Vagina (tissue), 2 donors: ENCODE measurements at regions not wholly inside any gene's neighbourhood (a gene's known extent, or its start where the extent isn't known, plus 50 kb on each side); places are given as distances from the start of the nearest gene placed in this dataset.

Experiments
- POLR2A ChIP-seq, 2 donors: fragments of 450-650 bp; IDR thresholded peaks; one replicate each; pipeline ENCODE4 v1.6.1; 2017; ENCODE audit warnings: antibody characterized with exemption in 2 of 2, mild to moderate bottlenecking in 2 of 2, moderate library complexity in 2 of 2
- POLR2AphosphoS5 ChIP-seq, 2 donors: sonication (generic); formaldehyde crosslinking; IDR thresholded peaks; one replicate each; pipeline ENCODE4 v1.9.0; 2017; ENCODE audit warnings: antibody characterized with exemption in 2 of 2, mild to moderate bottlenecking in 2 of 2, low read depth in 1 of 2; ENCODE audit not compliant: insufficient read depth in 1 of 2
- TF ChIP-seq, protein P1 (sequence below), 3 experiments: fragments of 450-650 bp in 2 of 3; fragments of 200-600 bp in 1 of 3; sonication (generic) in 1 of 3; IDR thresholded peaks; one replicate each; pipeline ENCODE4 v1.5.1; 2017 to 2019; ENCODE audit warnings: antibody characterized with exemption in 3 of 3, mild to moderate bottlenecking in 2 of 3, moderate library complexity in 2 of 3

DNA sequence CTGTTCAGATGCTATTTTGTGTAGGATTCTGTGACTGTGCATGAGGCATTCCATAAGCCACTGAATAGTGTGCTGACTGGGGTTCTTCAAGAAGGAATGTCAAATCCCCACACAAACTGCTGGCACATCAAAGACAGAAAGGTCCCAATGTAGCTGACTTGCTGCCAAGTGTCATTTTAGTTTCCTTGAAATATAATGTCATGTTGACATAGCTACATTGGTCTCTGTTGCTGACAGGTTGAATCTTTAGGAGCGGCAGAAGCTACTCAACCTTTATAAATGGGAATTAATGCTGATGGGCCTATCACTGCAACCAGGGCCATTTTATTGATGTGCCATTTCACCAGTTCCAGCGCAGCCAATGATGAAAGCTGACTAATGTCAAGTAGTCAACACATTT, 1110.7 kb upstream of the B3GALT2 start:
- TF ChIP-seq, protein P1, sequence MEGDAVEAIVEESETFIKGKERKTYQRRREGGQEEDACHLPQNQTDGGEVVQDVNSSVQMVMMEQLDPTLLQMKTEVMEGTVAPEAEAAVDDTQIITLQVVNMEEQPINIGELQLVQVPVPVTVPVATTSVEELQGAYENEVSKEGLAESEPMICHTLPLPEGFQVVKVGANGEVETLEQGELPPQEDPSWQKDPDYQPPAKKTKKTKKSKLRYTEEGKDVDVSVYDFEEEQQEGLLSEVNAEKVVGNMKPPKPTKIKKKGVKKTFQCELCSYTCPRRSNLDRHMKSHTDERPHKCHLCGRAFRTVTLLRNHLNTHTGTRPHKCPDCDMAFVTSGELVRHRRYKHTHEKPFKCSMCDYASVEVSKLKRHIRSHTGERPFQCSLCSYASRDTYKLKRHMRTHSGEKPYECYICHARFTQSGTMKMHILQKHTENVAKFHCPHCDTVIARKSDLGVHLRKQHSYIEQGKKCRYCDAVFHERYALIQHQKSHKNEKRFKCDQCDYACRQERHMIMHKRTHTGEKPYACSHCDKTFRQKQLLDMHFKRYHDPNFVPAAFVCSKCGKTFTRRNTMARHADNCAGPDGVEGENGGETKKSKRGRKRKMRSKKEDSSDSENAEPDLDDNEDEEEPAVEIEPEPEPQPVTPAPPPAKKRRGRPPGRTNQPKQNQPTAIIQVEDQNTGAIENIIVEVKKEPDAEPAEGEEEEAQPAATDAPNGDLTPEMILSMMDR (IDR thresholded peaks at IDR 0.05): no peak
- TF ChIP-seq POLR2AphosphoS5 (IDR thresholded peaks at IDR 0.05; ENCODE audit: insufficient read depth in 1 of 2, low read depth in 1 of 2): no peak
- TF ChIP-seq POLR2A (IDR thresholded peaks at IDR 0.05): no peak
